Colonic mucosa (tissue), 4 donors: ENCODE measurements at regions not wholly inside any gene's neighbourhood (a gene's known extent, or its start where the extent isn't known, plus 50 kb on each side); places are given as distances from the start of the nearest gene placed in this dataset.

Experiments
- DNase-seq: peaks from one replicate; pipeline ENCODE4 v3.0.0-alpha.2; 2020
- H3K27ac ChIP-seq: fragments of 200-600 bp; one replicate; pipeline ENCODE4 v1.8.0; 2021
- H3K27me3 ChIP-seq: fragments of 200-600 bp; one replicate; pipeline ENCODE4 v1.8.0; 2021
- H3K36me3 ChIP-seq: fragments of 200-600 bp; one replicate; pipeline ENCODE4 v1.8.0; 2021
- H3K4me1 ChIP-seq: fragments of 200-600 bp; one replicate; pipeline ENCODE4 v1.8.0; 2021; ENCODE audit warnings: mild to moderate bottlenecking
- H3K4me3 ChIP-seq: fragments of 200-600 bp; one replicate; pipeline ENCODE4 v1.8.0; 2021
- H3K9ac ChIP-seq, 2 donors: one replicate each; pipeline ENCODE4 v1.7.0; 2013; ENCODE audit warnings: control low read depth in 2 of 2, low read depth in 2 of 2, low read length in 2 of 2
- H3K9me3 ChIP-seq: fragments of 200-600 bp; one replicate; pipeline ENCODE4 v1.8.0; 2021
- intact Hi-C: fragments of 100-400 bp; cut with DNase I; formaldehyde crosslinking; loops from one replicate; pipeline ENCODE4 v1.14.1; 2022
- TF ChIP-seq, protein P1 (sequence below): fragments of 200-600 bp; IDR thresholded peaks from one replicate; pipeline ENCODE4 v1.8.0; 2022; ENCODE audit warnings: antibody characterized with exemption, mild to moderate bottlenecking
- donor health status: healthy.
- donor health status: DM: no; HTN: no; CAD: no.
- donor health status: DM: no; HTN: no; CAD: no.

DNA sequence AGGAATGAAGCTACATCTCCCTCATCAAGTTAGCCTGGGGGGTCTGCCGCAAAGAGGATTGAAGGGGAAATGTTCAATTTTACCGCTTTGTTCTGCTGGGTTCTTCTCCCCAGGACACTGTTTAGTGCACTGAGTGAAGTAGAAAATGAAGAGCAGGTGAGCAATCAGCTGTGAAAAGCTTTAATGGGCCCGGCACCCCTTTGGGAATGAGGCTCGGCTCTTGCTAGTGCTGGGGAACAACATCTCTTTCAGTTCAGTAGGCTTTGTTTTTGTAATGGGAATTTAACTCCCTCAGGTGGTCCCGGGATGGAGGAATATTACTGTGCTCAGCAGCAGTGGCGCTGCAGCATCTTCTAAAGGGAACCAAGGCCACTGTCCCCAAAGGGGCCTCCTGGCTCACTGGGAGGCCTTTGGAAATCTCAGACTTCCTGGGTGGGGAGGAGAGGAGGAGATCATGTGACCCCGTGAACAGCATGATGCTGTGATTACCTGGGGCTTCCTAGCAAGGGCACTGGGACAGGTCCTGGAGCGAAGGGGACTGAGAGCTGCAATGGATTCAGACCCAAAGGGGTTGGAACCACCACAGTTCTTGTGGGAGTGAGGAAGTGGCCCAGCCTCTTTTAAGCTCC, 85.2 kb upstream of the MAX start:
- no peak for DNase-seq
- no peaks in the 10 kb centered on the region for H3K4me1 ChIP-seq
- no peaks in the 10 kb centered on the region for H3K9me3 ChIP-seq
- no peaks in the 10 kb centered on the region for H3K27me3 ChIP-seq
- TF ChIP-seq, protein P1, sequence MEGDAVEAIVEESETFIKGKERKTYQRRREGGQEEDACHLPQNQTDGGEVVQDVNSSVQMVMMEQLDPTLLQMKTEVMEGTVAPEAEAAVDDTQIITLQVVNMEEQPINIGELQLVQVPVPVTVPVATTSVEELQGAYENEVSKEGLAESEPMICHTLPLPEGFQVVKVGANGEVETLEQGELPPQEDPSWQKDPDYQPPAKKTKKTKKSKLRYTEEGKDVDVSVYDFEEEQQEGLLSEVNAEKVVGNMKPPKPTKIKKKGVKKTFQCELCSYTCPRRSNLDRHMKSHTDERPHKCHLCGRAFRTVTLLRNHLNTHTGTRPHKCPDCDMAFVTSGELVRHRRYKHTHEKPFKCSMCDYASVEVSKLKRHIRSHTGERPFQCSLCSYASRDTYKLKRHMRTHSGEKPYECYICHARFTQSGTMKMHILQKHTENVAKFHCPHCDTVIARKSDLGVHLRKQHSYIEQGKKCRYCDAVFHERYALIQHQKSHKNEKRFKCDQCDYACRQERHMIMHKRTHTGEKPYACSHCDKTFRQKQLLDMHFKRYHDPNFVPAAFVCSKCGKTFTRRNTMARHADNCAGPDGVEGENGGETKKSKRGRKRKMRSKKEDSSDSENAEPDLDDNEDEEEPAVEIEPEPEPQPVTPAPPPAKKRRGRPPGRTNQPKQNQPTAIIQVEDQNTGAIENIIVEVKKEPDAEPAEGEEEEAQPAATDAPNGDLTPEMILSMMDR = no peak
- no peaks in the 10 kb centered on the region for H3K36me3 ChIP-seq
- intact Hi-C loops = no loop called here
- H3K4me3 ChIP-seq = no peak overlapping the region
- no peak overlapping the region for H3K9ac ChIP-seq
- H3K27ac ChIP-seq = no peak overlapping the region

DNA sequence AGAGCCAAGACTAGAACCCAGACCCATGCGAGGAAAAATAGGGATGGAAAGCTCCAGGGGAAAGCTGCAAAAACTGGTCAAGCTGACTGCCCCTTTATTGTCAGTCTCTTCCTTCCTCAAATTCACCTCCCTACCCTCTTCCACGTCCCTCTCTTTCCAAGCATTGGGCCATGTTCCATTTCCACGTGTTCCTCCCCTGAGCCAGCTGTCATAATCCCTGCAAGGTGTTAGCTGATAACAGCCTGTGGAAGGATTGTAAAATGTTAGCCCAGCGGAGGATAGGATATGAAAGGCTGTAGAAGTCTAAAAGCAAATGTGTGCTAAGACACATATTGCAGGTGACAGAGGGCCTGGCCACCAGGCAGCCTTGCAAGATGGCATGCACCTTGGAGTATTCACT, 88.0 kb upstream of the MAX start:
- Histone ChIP-seq H3K27ac (no peak overlapping the region), H3K4me1 (no peaks in the 10 kb centered on the region), H3K27me3 (no peaks in the 10 kb centered on the region), H3K4me3 (no peak overlapping the region), H3K9ac (no peak overlapping the region), H3K36me3 (no peaks in the 10 kb centered on the region), H3K9me3 (no peaks in the 10 kb centered on the region)
- DNase-seq = no peak
- intact Hi-C loops = no loop called here
- TF ChIP-seq, protein P1 = no peak

DNA sequence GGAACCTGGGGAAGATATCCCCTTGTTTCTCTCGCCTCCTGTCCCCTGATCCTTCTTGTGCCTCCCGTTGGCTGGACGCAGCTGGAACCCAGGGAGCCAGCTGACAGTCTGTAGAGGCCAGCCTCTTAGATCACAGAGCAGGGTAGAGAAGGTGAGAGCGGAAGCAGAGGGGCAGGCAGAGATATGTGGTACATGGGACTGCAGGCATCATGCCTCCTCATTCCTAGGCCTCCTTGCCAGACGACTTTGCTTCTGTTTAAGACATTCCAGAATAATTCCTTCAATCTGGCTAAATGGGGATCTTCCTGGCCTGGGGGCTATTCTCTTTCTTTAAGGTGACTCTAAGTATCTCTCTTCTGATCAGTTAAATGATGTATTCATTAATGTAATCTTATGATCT, 89.4 kb upstream of the MAX start:
- no peaks in the 10 kb centered on the region for H3K27me3 ChIP-seq
- H3K9me3 ChIP-seq = no peaks in the 10 kb centered on the region
- intact Hi-C loops = no loop called here
- no peaks in the 10 kb centered on the region for H3K4me1 ChIP-seq
- no peaks in the 10 kb centered on the region for H3K36me3 ChIP-seq
- H3K27ac ChIP-seq = no peak overlapping the region
- DNase-seq = no peak
- H3K4me3 ChIP-seq = no peak overlapping the region
- TF ChIP-seq, protein P1 = no peak
- no peak overlapping the region for H3K9ac ChIP-seq

DNA sequence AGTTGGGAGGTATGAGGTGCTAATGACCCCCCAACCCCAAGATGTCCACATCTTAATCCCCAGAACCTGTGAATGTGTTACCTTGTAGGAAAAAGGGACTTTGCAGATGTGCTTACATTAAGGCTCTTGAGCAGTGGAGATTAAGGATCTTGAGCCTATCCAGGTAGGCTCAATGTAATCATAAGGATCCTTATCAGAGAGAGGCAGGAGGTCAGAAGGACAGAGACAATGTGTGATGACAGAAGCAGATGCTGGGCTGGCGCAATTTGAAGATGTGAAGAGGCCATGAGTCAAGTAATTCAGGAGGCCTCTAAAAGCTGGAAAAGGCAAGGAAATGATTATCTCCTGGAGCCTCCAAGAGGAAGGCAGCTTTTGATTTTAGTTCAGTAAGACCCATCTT, 90.4 kb upstream of the MAX start:
- DNase-seq = no peak
- H3K27me3 ChIP-seq = no peaks in the 10 kb centered on the region
- intact Hi-C loops = no loop called here

DNA sequence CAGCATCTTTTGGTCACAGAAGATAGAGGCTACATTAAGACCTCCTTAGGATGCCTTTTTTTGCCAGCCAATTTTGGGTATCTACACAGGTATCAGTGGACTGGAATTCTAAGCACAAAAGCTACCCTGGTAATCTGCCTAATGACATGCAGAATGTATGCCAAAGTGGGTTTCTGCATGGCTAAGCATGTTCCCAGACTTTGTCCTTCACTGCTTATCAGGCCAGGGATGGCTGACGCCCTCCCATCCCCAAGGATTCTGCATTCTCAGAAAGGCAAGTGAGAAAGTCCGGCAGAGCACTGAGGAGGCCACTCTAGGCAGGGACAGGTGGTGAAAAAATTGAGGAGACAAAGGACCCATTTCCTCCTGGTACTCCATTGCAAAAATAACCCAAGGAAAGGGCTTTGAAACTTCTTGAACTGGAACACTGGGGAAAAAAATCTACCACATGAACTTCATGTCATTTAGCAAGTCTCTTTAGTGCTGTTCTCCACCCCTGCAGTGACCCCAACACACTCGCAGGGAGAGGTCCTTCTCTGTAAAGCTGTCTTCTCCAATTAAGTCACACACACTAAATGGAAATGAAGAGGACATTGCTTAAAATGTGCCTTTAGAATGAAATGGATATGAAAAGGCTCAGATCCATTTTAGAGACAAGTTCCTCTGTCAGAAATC, 91.7 kb upstream of the MAX start:
- Histone ChIP-seq H3K36me3 (no peaks in the 10 kb centered on the region), H3K4me3 (no peak overlapping the region), H3K9ac (no peak overlapping the region), H3K4me1 (no peaks in the 10 kb centered on the region), H3K9me3 (no peaks in the 10 kb centered on the region), H3K27ac (no peak overlapping the region), H3K27me3 (no peaks in the 10 kb centered on the region)
- DNase-seq = no peak
- intact Hi-C loops = no loop called here
- TF ChIP-seq, protein P1 = no peak

More for the DNA sequence above, 90.4 kb upstream of the MAX start:
- Histone ChIP-seq H3K9ac (no peak overlapping the region), H3K9me3 (no peaks in the 10 kb centered on the region), H3K36me3 (no peaks in the 10 kb centered on the region), H3K27ac (no peak overlapping the region), H3K4me3 (no peak overlapping the region), H3K4me1 (no peaks in the 10 kb centered on the region)
- TF ChIP-seq, protein P1 = no peak
